ENCODE measurements at regions not wholly inside any gene's neighbourhood (a gene's known extent, or its start where the extent isn't known, plus 50 kb on each side); places are given as distances from the start of the nearest gene placed in this dataset.

- no peak for DNase-seq (ENCODE audit: extremely low read depth, low read depth, low spot score)
These were observed 288.6 kb downstream of the AACS start for GRCh38 chr12:125353871-125354270.

GRCh38 chr12:125355614-125356013 lies 290.4 kb downstream of the AACS start:
- no peak for DNase-seq (ENCODE audit: extremely low read depth, low read depth, low spot score)

- DNase-seq (ENCODE audit: extremely low read depth, low read depth, low spot score), result no peak
These were observed 290.9 kb downstream of the AACS start for GRCh38 chr12:125356111-125356510.

- no peak for DNase-seq (ENCODE audit: extremely low read depth, low read depth, low spot score)
These were observed 292.3 kb downstream of the AACS start for GRCh38 chr12:125357561-125357960.

GRCh38 chr12:125360540-125360939 lies 295.3 kb downstream of the AACS start:
- DNase-seq (ENCODE audit: extremely low read depth, low read depth, low spot score), result no peak

- no peak for DNase-seq (ENCODE audit: extremely low read depth, low read depth, low spot score)
These were observed 305.8 kb downstream of the AACS start for GRCh38 chr12:125371033-125371432.

GRCh38 chr12:125372085-125372484 lies 306.9 kb downstream of the AACS start:
- DNase-seq (ENCODE audit: extremely low read depth, low read depth, low spot score), result no peak

GRCh38 chr12:125373375-125373774 lies 308.1 kb downstream of the AACS start:
- DNase-seq (ENCODE audit: extremely low read depth, low read depth, low spot score), result no peak

- DNase-seq (ENCODE audit: extremely low read depth, low read depth, low spot score), result no peak
These were observed 311.2 kb downstream of the AACS start for GRCh38 chr12:125376422-125376821.

- DNase-seq (ENCODE audit: extremely low read depth, low read depth, low spot score), result no peak
These were observed 311.9 kb downstream of the AACS start for GRCh38 chr12:125377093-125377492.

- DNase-seq (ENCODE audit: extremely low read depth, low read depth, low spot score), result no peak
These were observed 316.1 kb downstream of the AACS start for GRCh38 chr12:125381373-125381772.

GRCh38 chr12:125382926-125383325 lies 317.7 kb downstream of the AACS start:
- DNase-seq (ENCODE audit: extremely low read depth, low read depth, low spot score), result no peak

GRCh38 chr12:125386652-125387051 lies 321.4 kb downstream of the AACS start:
- no peak for DNase-seq (ENCODE audit: extremely low read depth, low read depth, low spot score)

- no peak for DNase-seq (ENCODE audit: extremely low read depth, low read depth, low spot score)
These were observed 322.0 kb downstream of the AACS start for GRCh38 chr12:125387206-125387605.

- no peak for DNase-seq (ENCODE audit: extremely low read depth, low read depth, low spot score)
These were observed 323.9 kb downstream of the AACS start for GRCh38 chr12:125389061-125389697.

GRCh38 chr12:125393569-125393968 lies 328.3 kb downstream of the AACS start:
- DNase-seq (ENCODE audit: extremely low read depth, low read depth, low spot score), result no peak

- DNase-seq (ENCODE audit: extremely low read depth, low read depth, low spot score), result no peak
These were observed 330.5 kb downstream of the AACS start for GRCh38 chr12:125395583-125396215.

- DNase-seq (ENCODE audit: extremely low read depth, low read depth, low spot score), result no peak
These were observed 334.3 kb downstream of the AACS start for GRCh38 chr12:125399489-125399888.

GRCh38 chr12:125402874-125403789 lies 337.9 kb downstream of the AACS start:
- DNase-seq (ENCODE audit: extremely low read depth, low read depth, low spot score), result peak; percentile 3

- DNase-seq (ENCODE audit: extremely low read depth, low read depth, low spot score), result no peak
These were observed 338.6 kb downstream of the AACS start for GRCh38 chr12:125403843-125404242.

- DNase-seq (ENCODE audit: extremely low read depth, low read depth, low spot score), result no peak
These were observed 340.9 kb downstream of the AACS start for GRCh38 chr12:125406131-125406530.

GRCh38 chr12:125408718-125409117 lies 343.5 kb downstream of the AACS start:
- DNase-seq (ENCODE audit: extremely low read depth, low read depth, low spot score), result no peak

All from glomerular endothelial cell (primary cell).